Type B pancreatic cell (in vitro differentiated cells): ENCODE measurements at regions not wholly inside any gene's neighbourhood (a gene's known extent, or its start where the extent isn't known, plus 50 kb on each side); places are given as distances from the start of the nearest gene placed in this dataset.
A peak's percentile ranks its signal among the peaks of the same experiment; 100 is the strongest.

Experiments used
- DNase-seq: peaks from one replicate; pipeline ENCODE4 v3.0.0; 2021; ENCODE audit warnings: mixed read lengths; ENCODE audit not compliant: unreplicated experiment; ENCODE audit errors: extremely low spot score
- H3K27ac Mint-ChIP-seq: 2 replicates; pipeline ENCODE4 v1.8.0; 2021; ENCODE audit warnings: mild to moderate bottlenecking, mixed read lengths
- H3K27me3 Mint-ChIP-seq: 2 replicates; pipeline ENCODE4 v1.8.0; 2021; ENCODE audit warnings: mixed read lengths
- H3K36me3 Mint-ChIP-seq: 2 replicates; pipeline ENCODE4 v1.8.0; 2021; ENCODE audit warnings: mixed read lengths
- H3K4me1 Mint-ChIP-seq: one replicate; pipeline ENCODE4 v1.8.0; 2021; ENCODE audit warnings: mixed read lengths; ENCODE audit not compliant: unreplicated experiment
- H3K4me3 Mint-ChIP-seq: 2 replicates; pipeline ENCODE4 v1.8.0; 2021; ENCODE audit warnings: mild to moderate bottlenecking, mixed read lengths
- H3K9me3 Mint-ChIP-seq: 2 replicates; pipeline ENCODE4 v1.8.0; 2021; ENCODE audit warnings: mixed read lengths
- CTCF ChIP-seq: fragments of 200-600 bp; sonication (generic); conservative IDR thresholded peaks from 2 replicates; pipeline ENCODE4 v1.5.0; 2021; ENCODE audit warnings: antibody characterized with exemption, mild to moderate bottlenecking

- DNase-seq = no peak
Measured at GRCh38 chr2:236814593-236814992, 245.0 kb downstream of the ACKR3 start.

GRCh38 chr2:236815746-236816145 is 246.1 kb downstream of the ACKR3 start:
- H3K4me1 Mint-ChIP-seq = peaks cover 35% of the 10 kb centered on the region
- H3K36me3 Mint-ChIP-seq = peaks cover 3% of the 10 kb centered on the region
- H3K27ac Mint-ChIP-seq = no peak overlapping the region
- no peak overlapping the region for H3K4me3 Mint-ChIP-seq
- peaks cover 4% of the 10 kb centered on the region for H3K9me3 Mint-ChIP-seq
- H3K27me3 Mint-ChIP-seq = peaks cover 9% of the 10 kb centered on the region
- DNase-seq = peak; percentile 55
- TF ChIP-seq CTCF = no peak

More at GRCh38 chr2:236814593-236814992, 245.0 kb downstream of the ACKR3 start:
- H3K27me3 Mint-ChIP-seq = peaks cover 9% of the 10 kb centered on the region
- peaks cover 9% of the 10 kb centered on the region for H3K9me3 Mint-ChIP-seq
- no peak overlapping the region for H3K4me3 Mint-ChIP-seq
- no peak for TF ChIP-seq CTCF
- H3K27ac Mint-ChIP-seq = no peak overlapping the region
- H3K4me1 Mint-ChIP-seq = peaks cover 31% of the 10 kb centered on the region
- H3K36me3 Mint-ChIP-seq = peaks cover 3% of the 10 kb centered on the region

GRCh38 chr2:236816197-236817170 is 246.9 kb downstream of the ACKR3 start:
- Mint-ChIP-seq H3K27ac (no peak overlapping the region), H3K27me3 (peaks cover 9% of the 10 kb centered on the region)

GRCh38 chr2:236818281-236819045 is 248.8 kb downstream of the ACKR3 start:
- H3K36me3 Mint-ChIP-seq = peaks cover 3% of the 10 kb centered on the region
- DNase-seq = peak; percentile 59
- H3K9me3 Mint-ChIP-seq = peaks cover 11% of the 10 kb centered on the region
- peak overlapping the region; percentile 6 for H3K27ac Mint-ChIP-seq
- no peak for TF ChIP-seq CTCF
- H3K27me3 Mint-ChIP-seq = peaks cover 9% of the 10 kb centered on the region
- H3K4me3 Mint-ChIP-seq = no peak overlapping the region
- peaks cover 38% of the 10 kb centered on the region for H3K4me1 Mint-ChIP-seq

More at GRCh38 chr2:236816197-236817170, 246.9 kb downstream of the ACKR3 start:
- no peak for TF ChIP-seq CTCF
- Mint-ChIP-seq H3K4me1 (peaks cover 35% of the 10 kb centered on the region), H3K4me3 (no peak overlapping the region), H3K9me3 (peaks cover 11% of the 10 kb centered on the region), H3K36me3 (peaks cover 3% of the 10 kb centered on the region)
- DNase-seq = peak; percentile 63

- Mint-ChIP-seq H3K27me3 (peaks cover 9% of the 10 kb centered on the region), H3K36me3 (peaks cover 6% of the 10 kb centered on the region), H3K27ac (peak overlapping the region; percentile 6), H3K9me3 (peaks cover 11% of the 10 kb centered on the region), H3K4me3 (no peak overlapping the region), H3K4me1 (peaks cover 41% of the 10 kb centered on the region)
- TF ChIP-seq CTCF = peak; percentile 25
- DNase-seq = peak; percentile 56
Measured at GRCh38 chr2:236819275-236820002, 249.8 kb downstream of the ACKR3 start.
